ENCODE measurements at regions not wholly inside any gene's neighbourhood (a gene's known extent, or its start where the extent isn't known, plus 50 kb on each side); places are given as distances from the start of the nearest gene placed in this dataset.

DNA sequence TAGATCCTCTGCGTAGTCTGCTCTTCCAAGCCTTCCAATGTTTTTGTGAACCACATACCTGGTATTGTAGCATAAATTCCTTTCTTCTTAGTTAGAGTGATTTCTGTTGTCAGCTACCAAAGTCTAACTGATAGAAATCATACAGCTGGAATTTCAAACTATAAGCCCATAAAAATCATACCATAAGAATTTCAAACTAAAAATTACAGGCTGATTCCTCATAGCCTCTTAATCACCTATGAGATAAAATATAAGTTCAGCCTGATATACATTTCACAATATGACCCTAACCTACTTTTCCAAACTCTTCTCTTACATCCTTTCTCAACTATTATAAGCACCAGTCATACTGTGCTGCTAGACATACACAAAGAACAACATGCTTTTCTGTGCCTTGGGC lies 64.8 kb downstream of the PTHLH start:
- DNase-seq, result no peak
- no peak overlapping the region for H3K27ac ChIP-seq
- no peaks in the 10 kb centered on the region for H3K27me3 ChIP-seq (replicated peaks)
- H3K4me3 ChIP-seq (ENCODE audit: low read depth, low read length), result no peak overlapping the region
- in situ Hi-C loops (cut with HindIII; ENCODE audit: low pct_ligation_motif_present, low sequenced_read_pairs), result no loop called here
- no peak for TF ChIP-seq CTCF (IDR thresholded peaks at IDR 0.05; ENCODE audit: low read depth, low read length, missing control alignments)
- no peaks in the 10 kb centered on the region for H3K36me3 ChIP-seq (replicated peaks)

DNA sequence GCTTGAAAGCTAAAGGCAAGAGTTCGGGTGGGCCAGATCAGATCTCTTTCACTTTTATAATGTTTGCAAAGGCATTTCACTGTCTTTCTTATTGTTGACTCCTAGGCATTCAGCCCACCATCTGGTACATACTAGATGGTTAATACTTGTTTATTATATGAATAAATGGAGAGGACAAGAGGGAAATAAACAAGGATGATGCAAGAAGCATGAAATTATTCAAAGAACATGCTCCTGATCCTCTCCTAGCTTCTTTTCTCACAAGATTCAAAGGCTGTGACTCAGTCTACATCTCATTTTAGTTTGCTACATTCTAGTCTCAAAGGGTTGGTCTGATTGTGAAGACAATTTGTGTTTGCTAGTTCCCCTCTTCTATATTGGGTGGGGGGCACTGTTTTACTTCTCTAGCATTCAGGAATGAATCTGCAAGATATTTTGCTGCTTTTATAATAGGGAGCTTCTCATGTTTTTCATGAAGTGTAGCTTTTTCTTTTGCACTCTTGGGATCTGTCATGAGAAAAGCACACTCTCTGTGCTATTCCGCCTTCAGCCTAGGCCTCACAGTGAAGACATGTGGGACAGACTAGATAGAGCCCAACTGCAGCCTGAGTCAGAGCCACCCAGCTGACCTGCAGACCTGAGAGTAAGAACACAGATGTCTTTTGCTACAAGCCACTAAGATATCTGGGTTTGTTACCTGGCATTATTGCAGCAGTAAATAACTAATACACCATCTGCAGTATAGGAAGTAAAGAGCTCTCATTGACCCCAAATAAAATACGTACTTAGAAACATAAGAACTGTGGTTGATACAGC lies 65.7 kb downstream of the PTHLH start:
- in situ Hi-C loops (cut with HindIII; ENCODE audit: low pct_ligation_motif_present, low sequenced_read_pairs), result no loop called here
- no peak for DNase-seq
- no peak overlapping the region for H3K27ac ChIP-seq

GRCh38 chr12:27906127-27906500 lies 66.4 kb downstream of the PTHLH start:
- H3K27ac ChIP-seq, result no peak overlapping the region
- H3K4me3 ChIP-seq (ENCODE audit: low read depth, low read length), result no peak overlapping the region
- in situ Hi-C loops (cut with HindIII; ENCODE audit: low pct_ligation_motif_present, low sequenced_read_pairs), result no loop called here
- TF ChIP-seq CTCF (IDR thresholded peaks at IDR 0.05; ENCODE audit: low read depth, low read length, missing control alignments), result no peak
- H3K27me3 ChIP-seq (replicated peaks), result no peaks in the 10 kb centered on the region
- H3K36me3 ChIP-seq (replicated peaks), result no peaks in the 10 kb centered on the region
- DNase-seq, result no peak

More for the DNA sequence above, 65.7 kb downstream of the PTHLH start:
- no peaks in the 10 kb centered on the region for H3K36me3 ChIP-seq (replicated peaks)
- H3K4me3 ChIP-seq (ENCODE audit: low read depth, low read length), result no peak overlapping the region
- TF ChIP-seq CTCF (IDR thresholded peaks at IDR 0.05; ENCODE audit: low read depth, low read length, missing control alignments), result no peak
- no peaks in the 10 kb centered on the region for H3K27me3 ChIP-seq (replicated peaks)

GRCh38 chr12:27905285-27906126 lies 67.0 kb downstream of the PTHLH start:
- TF ChIP-seq CTCF (IDR thresholded peaks at IDR 0.05; ENCODE audit: low read depth, low read length, missing control alignments), result no peak
- H3K4me3 ChIP-seq (ENCODE audit: low read depth, low read length), result no peak overlapping the region
- H3K27ac ChIP-seq, result no peak overlapping the region
- H3K27me3 ChIP-seq (replicated peaks), result no peaks in the 10 kb centered on the region
- in situ Hi-C loops (cut with HindIII; ENCODE audit: low pct_ligation_motif_present, low sequenced_read_pairs), result no loop called here
- no peaks in the 10 kb centered on the region for H3K36me3 ChIP-seq (replicated peaks)
- no peak for DNase-seq

DNA sequence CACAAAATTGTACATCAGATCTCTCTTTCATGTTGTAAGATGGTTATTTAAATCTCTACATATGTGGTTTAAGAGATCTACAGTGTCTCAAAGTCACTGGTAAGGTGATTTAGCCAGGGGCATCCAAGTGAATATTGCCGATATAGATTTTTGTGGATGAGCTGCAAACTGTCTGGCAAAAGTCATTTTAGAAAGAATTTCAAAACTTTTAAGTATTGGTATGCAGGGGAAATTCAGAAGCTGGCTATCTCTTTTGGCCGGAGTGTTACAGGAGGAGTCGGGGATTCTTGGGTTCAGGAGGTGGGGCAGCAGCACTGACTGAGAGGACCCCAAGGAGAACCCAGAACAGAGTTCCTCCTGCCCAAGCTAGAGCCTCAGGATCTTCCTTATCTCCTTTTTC lies 69.9 kb downstream of the PTHLH start:
- no peak for TF ChIP-seq CTCF (IDR thresholded peaks at IDR 0.05; ENCODE audit: low read depth, low read length, missing control alignments)
- in situ Hi-C loops (cut with HindIII; ENCODE audit: low pct_ligation_motif_present, low sequenced_read_pairs), result no loop called here
- H3K4me3 ChIP-seq (ENCODE audit: low read depth, low read length), result no peak overlapping the region
- H3K27me3 ChIP-seq (replicated peaks), result no peaks in the 10 kb centered on the region
- H3K27ac ChIP-seq, result no peak overlapping the region
- H3K36me3 ChIP-seq (replicated peaks), result no peaks in the 10 kb centered on the region
- no peak for DNase-seq
